K562 (cell line): ENCODE measurements at regions not wholly inside any gene's neighbourhood (a gene's known extent, or its start where the extent isn't known, plus 50 kb on each side); places are given as distances from the start of the nearest gene placed in this dataset.

Experiments
- ARID1B ChIP-seq: fragments of 450-650 bp; IDR thresholded peaks from 2 replicates; pipeline ENCODE4 v1.6.1; 2016; ENCODE audit warnings: antibody characterized with exemption, mild to moderate bottlenecking, inconsistent platforms
- CBFA2T2 ChIP-seq: fragments of 450-650 bp; conservative IDR thresholded peaks from 2 replicates; pipeline ENCODE4 v1.6.1; 2017; ENCODE audit warnings: mild to moderate bottlenecking
- CCNT2 ChIP-seq: IDR thresholded peaks from 2 replicates; pipeline ENCODE4 v1.6.1; 2011; ENCODE audit warnings: borderline replicate concordance, low read depth, mild to moderate bottlenecking, moderate library complexity, mixed read lengths, low read length; ENCODE audit not compliant: insufficient read length; ENCODE audit errors: extremely low read depth
- CHD2 ChIP-seq: IDR thresholded peaks from 2 replicates; pipeline ENCODE4 v1.6.1; 2011; ENCODE audit warnings: low read depth, low read length
- COPS2 ChIP-seq: fragments of 450-650 bp; conservative IDR thresholded peaks from 2 replicates; pipeline ENCODE4 v1.6.1; 2016; ENCODE audit warnings: mild to moderate bottlenecking, moderate library complexity
- DNMT1 ChIP-seq: fragments of 450-650 bp; IDR thresholded peaks from 2 replicates; pipeline ENCODE4 v1.6.1; 2016; ENCODE audit warnings: antibody characterized with exemption, mild to moderate bottlenecking
- HDAC1 ChIP-seq, 2 experiments: fragments of 450-650 bp; IDR thresholded peaks; 2 replicates each; pipeline ENCODE4 v1.6.1; 2016 to 2017; ENCODE audit warnings: inconsistent platforms in 1 of 2, mild to moderate bottlenecking in 1 of 2, moderate library complexity in 1 of 2
- SMARCA4 ChIP-seq: fragments of 450-650 bp; IDR thresholded peaks from 2 replicates; pipeline ENCODE4 v1.6.1; 2016
- SMARCE1 ChIP-seq: fragments of 450-650 bp; IDR thresholded peaks from 2 replicates; pipeline ENCODE4 v1.7.1; 2016; ENCODE audit warnings: mild to moderate bottlenecking
- TEAD1 ChIP-seq, 2 experiments: fragments of 450-650 bp in 1 of 2; sonication (generic) in 1 of 2; formaldehyde crosslinking; IDR thresholded peaks; 2 replicates each; pipeline versions ENCODE4 v1.4.0 to v1.8.0; 2020 to 2022; ENCODE audit warnings: mild to moderate bottlenecking in 2 of 2, missing genetic modification reagents in 1 of 2
- TEAD4 ChIP-seq, 2 experiments: sonication (generic) in 1 of 2; formaldehyde crosslinking in 1 of 2; IDR thresholded peaks; 2 replicates each; pipeline versions ENCODE4 v1.6.1 to v1.8.0; 2012 to 2022; ENCODE audit warnings: borderline replicate concordance in 1 of 2, inconsistent platforms in 1 of 2, low read length in 1 of 2, mild to moderate bottlenecking in 1 of 2, missing genetic modification reagents in 1 of 2
- ZBTB49 ChIP-seq: sonication (generic); formaldehyde crosslinking; IDR thresholded peaks from 2 replicates; pipeline ENCODE4 v1.8.0; 2022; ENCODE audit warnings: missing genetic modification reagents, mild to moderate bottlenecking, borderline replicate concordance
- ZNF507 ChIP-seq: conservative IDR thresholded peaks from 2 replicates; pipeline ENCODE4 v1.6.1; 2017; ENCODE audit warnings: missing genetic modification characterization, missing compliant biosample characterization
- ZNF589 ChIP-seq: fragments of 200-800 bp; sonication (Bioruptor generic); IDR thresholded peaks from 2 replicates; pipeline ENCODE4 v1.6.1; 2016; ENCODE audit warnings: low read depth, missing genetic modification characterization, missing compliant biosample characterization
- TF ChIP-seq, protein P1 (sequence below), 2 experiments: fragments of 450-650 bp; conservative IDR thresholded peaks; 2 replicates each; pipeline ENCODE4 v1.6.1; 2017; ENCODE audit warnings: mild to moderate bottlenecking in 2 of 2, moderate library complexity in 2 of 2
- TF ChIP-seq, protein P2 (sequence below): fragments of 450-650 bp; IDR thresholded peaks from 2 replicates; pipeline ENCODE4 v1.6.1; 2016; ENCODE audit warnings: mild to moderate bottlenecking
- TF ChIP-seq, protein P3 (sequence below): fragments of 250-450 bp; sonication (Bioruptor Pico); IDR thresholded peaks from 2 replicates; pipeline ENCODE4 v1.4.0; 2020

DNA sequence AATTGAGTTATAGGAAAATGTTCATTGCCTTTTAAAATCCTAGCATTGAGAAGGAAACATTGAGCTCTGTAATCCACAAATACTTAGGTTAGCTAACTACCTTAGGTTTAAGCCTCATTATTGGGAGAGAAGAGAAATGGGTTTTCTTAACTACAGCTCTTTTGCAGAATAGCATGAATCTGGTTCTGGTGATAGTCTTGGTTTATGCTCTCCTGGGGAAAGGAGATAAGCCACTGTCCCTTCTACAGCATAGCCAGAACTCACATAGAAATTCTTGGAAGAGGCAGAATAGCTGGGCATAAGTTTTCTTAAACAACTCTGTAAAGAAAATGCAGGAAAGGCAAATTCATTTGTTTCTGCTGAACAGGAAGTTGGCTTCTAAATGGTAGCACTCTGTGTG is 378.6 kb upstream of the CHRM2 start (continued):
- TF ChIP-seq TEAD1 (CRISPR knock-in tag; IDR thresholded peaks at IDR 0.05) (no peak), SMARCA4 (peak; percentile 91), COPS2 (no peak), ARID1B (peak; percentile 96), CHD2 (no peak), CCNT2 (no peak), ZNF589 (no peak), SMARCE1 (peak; percentile 78; the same call in 1 of the 2 replicates), ZNF507 (no peak), HDAC1 (IDR thresholded peaks at IDR 0.05) (peak in 1 of 2 experiments; percentile 54; a peak in 1 of 4 replicates), ZBTB49 (CRISPR knock-in tag) (no peak), TEAD4 (IDR thresholded peaks at IDR 0.05; ENCODE audit: low read length) (peak; percentile 94), TEAD4 (CRISPR knock-in tag; IDR thresholded peaks at IDR 0.05; ENCODE audit: borderline replicate concordance) (no peak), DNMT1 (no peak), CBFA2T2 (peak; percentile 88)
- TF ChIP-seq, protein P1, sequence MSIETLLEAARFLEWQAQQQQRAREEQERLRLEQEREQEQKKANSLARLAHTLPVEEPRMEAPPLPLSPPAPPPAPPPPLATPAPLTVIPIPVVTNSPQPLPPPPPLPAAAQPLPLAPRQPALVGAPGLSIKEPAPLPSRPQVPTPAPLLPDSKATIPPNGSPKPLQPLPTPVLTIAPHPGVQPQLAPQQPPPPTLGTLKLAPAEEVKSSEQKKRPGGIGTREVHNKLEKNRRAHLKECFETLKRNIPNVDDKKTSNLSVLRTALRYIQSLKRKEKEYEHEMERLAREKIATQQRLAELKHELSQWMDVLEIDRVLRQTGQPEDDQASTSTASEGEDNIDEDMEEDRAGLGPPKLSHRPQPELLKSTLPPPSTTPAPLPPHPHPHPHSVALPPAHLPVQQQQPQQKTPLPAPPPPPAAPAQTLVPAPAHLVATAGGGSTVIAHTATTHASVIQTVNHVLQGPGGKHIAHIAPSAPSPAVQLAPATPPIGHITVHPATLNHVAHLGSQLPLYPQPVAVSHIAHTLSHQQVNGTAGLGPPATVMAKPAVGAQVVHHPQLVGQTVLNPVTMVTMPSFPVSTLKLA (conservative IDR thresholded peaks at IDR 0.05) = 0 out of 4 replicates have a peak, but pooled peaks of 1 of the 2 experiments have one; percentile 16
- TF ChIP-seq, protein P2, sequence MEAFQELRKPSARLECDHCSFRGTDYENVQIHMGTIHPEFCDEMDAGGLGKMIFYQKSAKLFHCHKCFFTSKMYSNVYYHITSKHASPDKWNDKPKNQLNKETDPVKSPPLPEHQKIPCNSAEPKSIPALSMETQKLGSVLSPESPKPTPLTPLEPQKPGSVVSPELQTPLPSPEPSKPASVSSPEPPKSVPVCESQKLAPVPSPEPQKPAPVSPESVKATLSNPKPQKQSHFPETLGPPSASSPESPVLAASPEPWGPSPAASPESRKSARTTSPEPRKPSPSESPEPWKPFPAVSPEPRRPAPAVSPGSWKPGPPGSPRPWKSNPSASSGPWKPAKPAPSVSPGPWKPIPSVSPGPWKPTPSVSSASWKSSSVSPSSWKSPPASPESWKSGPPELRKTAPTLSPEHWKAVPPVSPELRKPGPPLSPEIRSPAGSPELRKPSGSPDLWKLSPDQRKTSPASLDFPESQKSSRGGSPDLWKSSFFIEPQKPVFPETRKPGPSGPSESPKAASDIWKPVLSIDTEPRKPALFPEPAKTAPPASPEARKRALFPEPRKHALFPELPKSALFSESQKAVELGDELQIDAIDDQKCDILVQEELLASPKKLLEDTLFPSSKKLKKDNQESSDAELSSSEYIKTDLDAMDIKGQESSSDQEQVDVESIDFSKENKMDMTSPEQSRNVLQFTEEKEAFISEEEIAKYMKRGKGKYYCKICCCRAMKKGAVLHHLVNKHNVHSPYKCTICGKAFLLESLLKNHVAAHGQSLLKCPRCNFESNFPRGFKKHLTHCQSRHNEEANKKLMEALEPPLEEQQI = 0 out of 2 replicates have a peak, but pooled peaks have one; percentile 45
- TF ChIP-seq, protein P3, sequence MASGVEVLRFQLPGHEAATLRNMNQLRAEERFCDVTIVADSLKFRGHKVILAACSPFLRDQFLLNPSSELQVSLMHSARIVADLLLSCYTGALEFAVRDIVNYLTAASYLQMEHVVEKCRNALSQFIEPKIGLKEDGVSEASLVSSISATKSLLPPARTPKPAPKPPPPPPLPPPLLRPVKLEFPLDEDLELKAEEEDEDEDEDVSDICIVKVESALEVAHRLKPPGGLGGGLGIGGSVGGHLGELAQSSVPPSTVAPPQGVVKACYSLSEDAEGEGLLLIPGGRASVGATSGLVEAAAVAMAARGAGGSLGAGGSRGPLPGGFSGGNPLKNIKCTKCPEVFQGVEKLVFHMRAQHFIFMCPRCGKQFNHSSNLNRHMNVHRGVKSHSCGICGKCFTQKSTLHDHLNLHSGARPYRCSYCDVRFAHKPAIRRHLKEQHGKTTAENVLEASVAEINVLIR (CRISPR knock-in tag) = no peak
